Tibial artery (tissue), 4 donors: ENCODE measurements at regions not wholly inside any gene's neighbourhood (a gene's known extent, or its start where the extent isn't known, plus 50 kb on each side); places are given as distances from the start of the nearest gene placed in this dataset.

ENCODE experiments used
- DNase-seq, 2 donors: peaks; one replicate each; pipeline ENCODE4 v3.0.0-alpha.2; 2019
- H3K27ac ChIP-seq, 2 donors: fragments of 200-600 bp; sonication (generic) in 1 of 2; 1 replicate in 1 of 2; 2 replicates in 1 of 2; pipeline ENCODE4 v1.5.1; 2018 to 2019; ENCODE audit warnings: mild to moderate bottlenecking in 1 of 2
- H3K27me3 ChIP-seq, 2 donors: fragments of 200-600 bp; sonication (generic) in 1 of 2; one replicate each; pipeline versions ENCODE4 v1.5.1 to v1.6.0; 2016 to 2019
- H3K36me3 ChIP-seq, 3 donors: fragments of 200-600 bp; sonication (generic) in 2 of 3; one replicate each; pipeline ENCODE4 v1.5.1; 2016 to 2019; ENCODE audit warnings: mild to moderate bottlenecking in 2 of 3
- H3K4me1 ChIP-seq, 4 donors: fragments of 200-600 bp; sonication (generic) in 2 of 4; 1 replicate in 3 of 4; 2 replicates in 1 of 4; pipeline ENCODE4 v1.5.1; 2016 to 2019
- H3K4me3 ChIP-seq, 2 donors: fragments of 200-600 bp; sonication (generic) in 1 of 2; 1 replicate in 1 of 2; 2 replicates in 1 of 2; pipeline ENCODE4 v1.5.1; 2018 to 2019; ENCODE audit warnings: mild to moderate bottlenecking in 2 of 2
- H3K9me3 ChIP-seq, 3 donors: fragments of 200-600 bp; sonication (generic) in 1 of 3; one replicate each; pipeline ENCODE4 v1.5.1; 2016 to 2019
- intact Hi-C: fragments of 100-400 bp; cut with DNase I; formaldehyde crosslinking; loops from one replicate; pipeline ENCODE4 v1.15.0; 2023; ENCODE audit warnings: low total_unique reads
- TF ChIP-seq, protein P1 (sequence below), 2 experiments: fragments of 200-600 bp in 1 of 2; fragments of 450-650 bp in 1 of 2; IDR thresholded peaks; one replicate each; pipeline ENCODE4 v1.5.1; 2017 to 2019; ENCODE audit warnings: antibody characterized with exemption in 2 of 2, mild to moderate bottlenecking in 1 of 2, moderate library complexity in 1 of 2

- intact Hi-C loops = loop anchor here (2.0 kb wide), 1 partner anchor 197 kb away; no protein-coding TSS in a partner anchor
- TF ChIP-seq, protein P1, sequence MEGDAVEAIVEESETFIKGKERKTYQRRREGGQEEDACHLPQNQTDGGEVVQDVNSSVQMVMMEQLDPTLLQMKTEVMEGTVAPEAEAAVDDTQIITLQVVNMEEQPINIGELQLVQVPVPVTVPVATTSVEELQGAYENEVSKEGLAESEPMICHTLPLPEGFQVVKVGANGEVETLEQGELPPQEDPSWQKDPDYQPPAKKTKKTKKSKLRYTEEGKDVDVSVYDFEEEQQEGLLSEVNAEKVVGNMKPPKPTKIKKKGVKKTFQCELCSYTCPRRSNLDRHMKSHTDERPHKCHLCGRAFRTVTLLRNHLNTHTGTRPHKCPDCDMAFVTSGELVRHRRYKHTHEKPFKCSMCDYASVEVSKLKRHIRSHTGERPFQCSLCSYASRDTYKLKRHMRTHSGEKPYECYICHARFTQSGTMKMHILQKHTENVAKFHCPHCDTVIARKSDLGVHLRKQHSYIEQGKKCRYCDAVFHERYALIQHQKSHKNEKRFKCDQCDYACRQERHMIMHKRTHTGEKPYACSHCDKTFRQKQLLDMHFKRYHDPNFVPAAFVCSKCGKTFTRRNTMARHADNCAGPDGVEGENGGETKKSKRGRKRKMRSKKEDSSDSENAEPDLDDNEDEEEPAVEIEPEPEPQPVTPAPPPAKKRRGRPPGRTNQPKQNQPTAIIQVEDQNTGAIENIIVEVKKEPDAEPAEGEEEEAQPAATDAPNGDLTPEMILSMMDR (IDR thresholded peaks at IDR 0.05) = no peak
- Histone ChIP-seq H3K27me3 (no peaks in the 10 kb centered on the region), H3K27ac (no peak overlapping the region), H3K36me3 (no peaks in the 10 kb centered on the region), H3K4me1 (peaks cover 0 to 20% (median 5%) of the 10 kb centered on the region in 4 donors), H3K9me3 (no peaks in the 10 kb centered on the region), H3K4me3 (no peak overlapping the region)
- DNase-seq = no peak
Measured at GRCh38 chr5:115375893-115376292, 79.4 kb upstream of the CCDC112 start.

DNA sequence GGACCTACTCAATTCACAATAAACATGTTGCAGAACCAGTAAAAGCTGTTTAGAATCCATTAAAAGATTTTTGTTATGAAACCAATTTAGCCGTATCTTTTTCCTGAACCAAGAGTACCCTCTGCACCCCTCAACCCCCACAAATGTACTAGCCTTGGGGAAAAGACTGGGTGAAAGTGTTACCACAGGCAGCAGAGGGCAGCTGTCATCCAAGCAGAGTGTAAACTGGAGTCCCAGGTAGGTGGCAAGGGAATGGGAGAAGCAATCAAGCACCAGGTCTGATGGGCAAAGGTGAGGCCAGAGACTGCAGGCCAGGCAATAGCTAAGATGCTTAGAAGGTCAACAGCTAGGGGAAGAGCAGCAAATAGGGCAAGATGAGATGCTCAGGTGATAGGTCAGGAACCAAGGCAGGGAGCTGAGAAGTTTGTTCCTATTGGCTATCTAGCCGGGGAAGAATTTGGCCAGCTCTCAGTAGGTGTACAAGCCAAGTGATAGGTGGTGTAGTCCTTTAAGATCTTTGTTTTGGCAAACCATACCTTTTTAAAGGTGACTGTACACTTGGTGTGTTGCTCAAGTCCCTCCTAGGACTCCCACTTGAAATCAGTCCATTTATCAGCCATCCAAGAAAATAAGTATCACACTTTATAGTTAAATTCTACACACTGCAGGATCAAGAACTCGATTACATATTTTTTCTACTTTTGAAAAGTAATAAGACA lies 77.8 kb upstream of the CCDC112 start:
- Histone ChIP-seq H3K27me3 (no peaks in the 10 kb centered on the region), H3K36me3 (no peaks in the 10 kb centered on the region), H3K27ac (no peak overlapping the region), H3K4me3 (no peak overlapping the region), H3K4me1 (peaks cover 0 to 20% (median 5%) of the 10 kb centered on the region in 4 donors), H3K9me3 (no peaks in the 10 kb centered on the region)
- DNase-seq = no peak
- TF ChIP-seq, protein P1 (IDR thresholded peaks at IDR 0.05) = no peak
- intact Hi-C loops = loop anchor here (2.0 kb wide), 1 partner anchor 199 kb away; no protein-coding TSS in a partner anchor

GRCh38 chr5:115372146-115372545 lies 75.7 kb upstream of the CCDC112 start:
- Histone ChIP-seq H3K27ac (no peak overlapping the region), H3K27me3 (no peaks in the 10 kb centered on the region)
- intact Hi-C loops = no loop called here

DNA sequence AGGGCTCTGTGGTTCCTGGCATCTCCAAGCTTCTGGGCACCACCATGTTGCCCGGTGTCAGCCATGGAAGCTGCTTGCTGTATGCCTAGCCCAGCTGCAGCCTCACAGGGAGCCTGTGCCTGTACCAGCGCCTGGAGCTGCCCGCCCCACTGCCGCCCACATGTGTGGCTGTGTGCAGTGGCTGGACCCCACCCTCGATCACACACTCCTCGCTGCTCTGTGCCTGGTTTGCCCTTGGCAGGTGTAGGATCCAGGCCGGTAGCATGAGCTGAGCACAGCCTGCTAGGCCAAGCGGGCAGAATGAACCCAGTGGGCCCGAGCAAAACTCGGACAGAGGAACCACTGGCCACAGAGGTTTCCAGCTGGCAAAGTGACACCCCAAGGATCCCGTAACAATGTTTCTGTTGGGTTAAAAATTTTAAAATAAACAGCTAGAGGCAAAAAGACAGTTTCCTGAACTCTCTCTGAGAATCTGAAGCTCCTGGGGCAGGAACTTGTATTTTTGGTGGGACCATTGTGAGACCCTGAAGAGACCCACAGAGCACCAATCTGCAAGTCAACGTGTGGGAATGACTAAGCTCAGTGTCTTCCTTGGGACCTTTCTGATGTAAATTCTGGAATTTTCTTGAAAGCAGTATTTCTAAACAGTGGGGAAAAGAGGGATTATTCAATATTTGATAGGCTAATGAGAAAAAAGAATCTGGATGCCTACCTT lies 73.1 kb upstream of the CCDC112 start:
- no peak for DNase-seq
- Histone ChIP-seq H3K4me1 (no peaks in the 10 kb centered on the region), H3K4me3 (no peak overlapping the region), H3K27ac (no peak overlapping the region), H3K27me3 (no peaks in the 10 kb centered on the region), H3K36me3 (no peaks in the 10 kb centered on the region), H3K9me3 (no peaks in the 10 kb centered on the region)
- intact Hi-C loops = no loop called here
- TF ChIP-seq, protein P1 (IDR thresholded peaks at IDR 0.05) = no peak

More at GRCh38 chr5:115372146-115372545, 75.7 kb upstream of the CCDC112 start:
- DNase-seq = no peak
- H3K36me3 ChIP-seq = no peaks in the 10 kb centered on the region
- H3K9me3 ChIP-seq = no peaks in the 10 kb centered on the region
- H3K4me1 ChIP-seq = peaks cover 0 to 11% (median 3%) of the 10 kb centered on the region in 4 donors
- H3K4me3 ChIP-seq = no peak overlapping the region
- TF ChIP-seq, protein P1 (IDR thresholded peaks at IDR 0.05) = no peak

DNA sequence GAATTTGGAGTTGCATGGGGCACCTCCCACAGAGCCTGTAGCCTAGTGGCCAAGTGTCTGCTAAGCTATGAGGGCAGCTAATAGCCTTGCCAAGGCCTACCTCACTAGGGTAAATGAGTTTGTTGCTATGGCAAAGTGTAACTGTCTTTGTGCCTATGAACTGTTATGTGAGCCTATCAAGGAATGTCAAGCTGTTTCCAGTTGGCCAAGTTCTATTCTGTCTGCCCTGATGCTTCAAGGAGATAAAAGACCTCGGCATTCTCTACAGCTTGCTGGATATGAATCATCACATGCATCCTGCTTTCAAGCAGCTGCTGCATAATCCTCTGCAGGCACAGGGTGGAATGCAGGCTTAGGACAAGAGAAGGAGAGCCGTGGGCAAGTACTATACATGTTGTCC lies 69.8 kb upstream of the CCDC112 start:
- no peaks in the 10 kb centered on the region for H3K36me3 ChIP-seq
- TF ChIP-seq, protein P1 (IDR thresholded peaks at IDR 0.05) = no peak
- intact Hi-C loops = no loop called here
- no peaks in the 10 kb centered on the region for H3K27me3 ChIP-seq
- H3K4me3 ChIP-seq = no peak overlapping the region
- no peaks in the 10 kb centered on the region for H3K4me1 ChIP-seq
- no peak overlapping the region for H3K27ac ChIP-seq
- no peaks in the 10 kb centered on the region for H3K9me3 ChIP-seq
- no peak for DNase-seq
